ENCODE measurements at regions not wholly inside any gene's neighbourhood (a gene's known extent, or its start where the extent isn't known, plus 50 kb on each side); places are given as distances from the start of the nearest gene placed in this dataset.
"Not testable (repeated sequence)": the region's sequence is repeated elsewhere in the genome, so short reads cannot be mapped to it uniquely, and the experiment has no call there.

DNA sequence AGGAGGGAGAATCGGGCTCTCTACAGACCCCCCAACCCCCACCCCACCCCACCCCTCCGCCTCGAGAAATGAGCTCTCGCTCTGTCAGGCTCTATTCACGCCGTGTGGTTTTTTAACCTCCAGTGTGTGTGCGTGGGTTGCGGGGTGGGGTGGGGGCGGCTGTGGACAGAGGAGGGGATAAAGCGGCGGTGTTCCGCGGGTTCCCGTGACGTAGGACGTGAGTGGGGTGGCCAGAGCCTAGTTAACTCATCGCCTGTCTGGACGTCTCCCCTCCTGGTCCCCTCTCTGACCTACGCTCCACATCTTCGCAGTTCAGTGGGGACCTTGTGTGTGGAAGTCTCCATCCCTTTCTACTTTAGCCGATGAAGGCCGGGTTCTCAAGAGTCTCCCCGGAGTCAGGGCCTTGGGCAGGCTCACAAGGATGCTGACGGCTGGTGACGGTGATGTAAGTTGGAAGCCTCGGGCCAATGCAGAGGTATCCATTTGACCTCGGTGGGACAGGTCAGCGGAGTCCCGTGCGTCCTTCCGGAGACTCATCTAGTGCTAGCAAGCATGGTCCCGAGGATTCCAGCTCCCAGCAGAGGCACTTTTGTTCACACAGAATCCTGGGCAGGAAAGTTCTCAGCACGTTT, 1507.1 kb upstream of the DEFB115 start:
- ATAC-seq: no peak
- TF ChIP-seq CSDC2 (CRISPR knock-in tag; IDR thresholded peaks at IDR 0.05): no peak
- TF ChIP-seq ISL1 (CRISPR knock-in tag; IDR thresholded peaks at IDR 0.05): no peak
- no peak for TF ChIP-seq ARNTL (CRISPR knock-in tag; IDR thresholded peaks at IDR 0.05; ENCODE audit: borderline replicate concordance, low read depth)
- no peak for TF ChIP-seq TCF4 (CRISPR knock-in tag; IDR thresholded peaks at IDR 0.05; ENCODE audit: borderline replicate concordance)
- TF ChIP-seq ZNF8 (CRISPR knock-in tag; IDR thresholded peaks at IDR 0.05): no peak
- TF ChIP-seq PPARA (CRISPR knock-in tag; IDR thresholded peaks at IDR 0.05; ENCODE audit: borderline replicate concordance): no peak
- TF ChIP-seq ZFP3 (CRISPR knock-in tag; IDR thresholded peaks at IDR 0.05): no peak
- TF ChIP-seq ESRRG (CRISPR knock-in tag; IDR thresholded peaks at IDR 0.05): no peak
- no peak for TF ChIP-seq ZNF70 (CRISPR knock-in tag; IDR thresholded peaks at IDR 0.05)
- no peak for TF ChIP-seq SNAI2 (CRISPR knock-in tag; IDR thresholded peaks at IDR 0.05)

DNA sequence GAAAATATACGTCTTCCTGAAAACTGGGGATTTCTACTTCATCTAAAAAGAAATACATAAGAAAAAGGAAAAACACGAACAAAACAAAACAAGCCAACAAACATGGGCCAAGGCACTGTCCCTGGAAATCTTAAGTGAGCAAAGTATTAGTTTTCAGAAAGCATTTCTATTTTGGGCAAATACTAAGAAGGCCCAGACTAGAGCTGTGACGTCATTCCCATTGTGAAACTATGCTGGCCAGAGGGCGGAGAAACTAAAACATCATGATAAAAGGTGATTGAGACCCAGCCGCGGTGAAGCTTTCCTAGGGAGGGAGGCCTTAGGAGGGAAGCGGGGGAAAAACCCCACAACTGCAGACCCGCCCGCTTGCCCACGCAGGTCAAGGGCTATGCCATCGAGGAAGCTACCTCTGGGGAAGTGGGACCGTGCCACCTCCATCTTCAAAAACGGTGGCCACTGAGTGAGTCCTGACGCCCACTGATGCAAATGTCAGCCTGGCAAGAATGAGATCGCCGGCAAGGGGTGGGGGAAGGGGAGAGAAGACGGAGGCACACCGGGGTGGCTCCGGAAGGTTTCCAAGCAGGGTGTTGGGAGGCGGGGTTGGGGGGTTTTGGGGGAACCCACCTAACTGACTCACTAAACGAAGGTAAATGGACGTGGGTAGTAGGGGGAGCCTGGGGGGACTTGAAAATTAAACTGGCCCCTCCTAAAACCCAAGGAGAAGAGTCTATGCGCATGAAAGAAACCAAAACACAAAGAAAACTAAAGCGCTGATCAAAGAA, 1504.6 kb upstream of the DEFB115 start:
- not testable (repeated sequence) for ATAC-seq

DNA sequence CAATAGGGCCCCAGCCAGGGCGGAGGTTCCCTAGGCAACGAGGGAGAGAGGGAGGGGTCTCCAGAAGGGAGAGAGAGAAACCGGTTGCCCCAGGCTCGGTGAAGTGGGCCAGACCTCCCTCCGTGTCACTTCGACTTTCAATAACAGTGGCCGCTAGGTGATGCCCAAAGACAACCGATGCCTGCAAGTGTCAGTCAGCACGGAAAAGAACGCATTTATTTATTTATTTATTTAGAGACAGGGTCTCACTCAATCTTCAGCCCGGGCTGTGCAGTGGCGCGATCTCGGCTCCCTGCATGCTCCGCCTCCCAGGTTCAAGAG, 1504.1 kb upstream of the DEFB115 start:
- not testable (repeated sequence) for ATAC-seq

DNA sequence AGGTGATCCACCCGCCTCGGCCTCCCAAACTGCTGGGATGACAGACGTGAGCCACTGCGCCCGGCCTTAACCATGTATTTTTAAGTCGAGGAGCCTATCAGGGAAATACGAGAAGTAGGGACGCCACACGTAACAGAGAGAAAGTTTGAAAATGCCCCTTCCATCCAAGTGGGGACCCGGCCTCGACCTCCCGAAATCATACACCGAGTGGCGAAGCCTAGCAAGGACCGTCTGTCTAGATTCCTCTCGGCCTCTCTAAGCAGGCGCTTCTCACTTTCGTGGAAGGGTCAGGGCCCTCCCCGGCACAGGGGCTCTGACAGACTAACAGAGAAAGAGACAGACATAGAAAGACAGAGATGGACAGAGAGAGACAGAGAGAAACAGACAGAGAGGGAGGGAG, 1503.6 kb upstream of the DEFB115 start:
- ATAC-seq: not testable (repeated sequence)

DNA sequence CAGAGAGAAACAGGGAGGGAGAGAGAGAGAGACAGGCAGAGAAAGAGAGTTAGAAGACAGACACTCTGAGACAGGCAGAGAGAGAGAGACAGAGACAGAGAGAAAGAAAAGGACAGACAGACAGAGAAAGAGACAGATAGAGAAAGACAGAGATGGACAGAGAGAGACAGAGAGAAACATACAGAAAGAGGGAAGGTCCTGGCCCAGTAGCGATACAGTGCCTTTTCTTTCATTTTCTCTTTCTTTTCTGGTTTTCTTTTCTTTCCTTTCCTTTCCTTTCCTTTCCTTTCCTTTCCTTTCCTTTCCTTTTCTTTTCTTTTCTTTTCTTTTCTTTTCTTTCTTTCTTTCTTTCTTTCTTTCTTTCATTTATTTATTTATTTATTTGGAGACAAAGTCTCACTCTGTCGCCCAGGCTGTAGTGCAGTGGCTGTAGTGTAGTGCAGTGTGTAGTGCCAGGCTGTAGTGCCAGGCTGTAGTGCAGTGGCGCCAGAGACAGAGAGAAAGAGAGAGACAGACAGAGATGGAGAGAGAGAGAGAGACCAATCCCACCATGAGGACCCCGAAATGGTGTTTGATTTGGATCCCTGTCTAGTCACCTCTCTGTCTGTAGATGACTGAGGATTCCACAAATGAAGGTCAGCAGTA, 1501.5 kb upstream of the DEFB115 start:
- peak; percentile 86 for ATAC-seq

DNA sequence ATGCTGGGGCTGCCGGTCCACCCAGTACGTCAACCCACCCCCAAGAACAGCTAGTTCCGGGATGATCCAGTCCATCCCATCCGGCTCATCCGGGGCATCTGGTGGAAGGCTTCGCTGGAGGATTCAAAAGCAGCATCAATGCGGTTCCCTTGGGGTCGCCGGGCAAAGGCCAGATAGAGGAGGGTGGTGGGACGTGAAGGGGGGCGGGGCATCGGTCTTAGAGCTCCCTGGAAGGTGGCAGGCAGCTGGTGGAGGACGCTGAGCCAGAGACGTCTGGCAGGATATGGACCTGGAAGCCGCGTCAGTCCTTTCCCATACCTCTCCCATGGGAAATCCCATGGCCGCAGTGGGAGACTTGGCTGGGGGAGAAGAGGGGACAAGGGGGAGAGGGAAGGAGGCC, 1500.8 kb upstream of the DEFB115 start:
- peak; percentile 48 for ATAC-seq

DNA sequence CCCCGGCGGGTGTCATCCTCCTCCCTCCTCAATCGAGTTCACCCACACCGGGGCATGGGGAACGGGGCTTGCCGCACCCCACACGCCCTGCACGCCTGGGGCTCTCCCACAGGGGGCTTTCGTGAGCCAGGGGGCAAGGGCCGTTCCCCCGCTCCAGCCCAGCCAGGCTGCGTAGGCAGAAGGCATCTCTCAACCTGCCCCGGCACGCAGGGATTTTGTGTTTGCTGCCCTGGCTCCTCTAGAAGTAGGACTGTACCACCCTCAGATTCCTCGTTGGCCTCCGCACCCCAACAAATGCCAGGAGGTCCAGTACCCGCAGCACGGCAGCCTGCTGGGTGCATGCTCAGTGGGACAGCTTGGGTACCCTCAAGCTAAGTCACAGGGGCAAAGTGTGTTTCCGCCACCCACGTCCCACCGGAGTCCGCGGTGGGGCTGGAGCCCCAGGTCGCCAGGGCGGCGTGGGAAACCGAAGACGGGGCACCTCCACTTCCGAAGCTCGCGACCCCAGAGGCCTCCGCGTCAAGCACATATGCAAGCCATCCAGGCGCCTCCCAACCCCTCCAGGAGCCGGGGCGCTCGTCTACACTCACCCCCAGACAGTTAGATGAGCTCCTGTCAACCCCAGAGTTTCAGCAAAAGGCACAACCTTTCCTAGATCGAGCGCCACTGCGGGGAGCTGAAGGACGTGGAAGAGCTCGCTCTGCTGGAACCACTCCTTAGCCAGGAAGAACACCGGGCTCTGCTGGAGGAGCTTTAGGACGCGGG, 1495.7 kb upstream of the DEFB115 start:
- ATAC-seq: not testable (repeated sequence)

More for the DNA sequence above, 1500.8 kb upstream of the DEFB115 start:
- no peak for TF ChIP-seq ZFP3 (CRISPR knock-in tag; IDR thresholded peaks at IDR 0.05)
- TF ChIP-seq, protein P1, sequence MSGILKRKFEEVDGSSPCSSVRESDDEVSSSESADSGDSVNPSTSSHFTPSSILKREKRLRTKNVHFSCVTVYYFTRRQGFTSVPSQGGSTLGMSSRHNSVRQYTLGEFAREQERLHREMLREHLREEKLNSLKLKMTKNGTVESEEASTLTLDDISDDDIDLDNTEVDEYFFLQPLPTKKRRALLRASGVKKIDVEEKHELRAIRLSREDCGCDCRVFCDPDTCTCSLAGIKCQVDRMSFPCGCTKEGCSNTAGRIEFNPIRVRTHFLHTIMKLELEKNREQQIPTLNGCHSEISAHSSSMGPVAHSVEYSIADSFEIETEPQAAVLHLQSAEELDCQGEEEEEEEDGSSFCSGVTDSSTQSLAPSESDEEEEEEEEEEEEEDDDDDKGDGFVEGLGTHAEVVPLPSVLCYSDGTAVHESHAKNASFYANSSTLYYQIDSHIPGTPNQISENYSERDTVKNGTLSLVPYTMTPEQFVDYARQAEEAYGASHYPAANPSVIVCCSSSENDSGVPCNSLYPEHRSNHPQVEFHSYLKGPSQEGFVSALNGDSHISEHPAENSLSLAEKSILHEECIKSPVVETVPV (CRISPR knock-in tag; IDR thresholded peaks at IDR 0.05): no peak
- no peak for TF ChIP-seq SNAI2 (CRISPR knock-in tag; IDR thresholded peaks at IDR 0.05)
- TF ChIP-seq, protein P2, sequence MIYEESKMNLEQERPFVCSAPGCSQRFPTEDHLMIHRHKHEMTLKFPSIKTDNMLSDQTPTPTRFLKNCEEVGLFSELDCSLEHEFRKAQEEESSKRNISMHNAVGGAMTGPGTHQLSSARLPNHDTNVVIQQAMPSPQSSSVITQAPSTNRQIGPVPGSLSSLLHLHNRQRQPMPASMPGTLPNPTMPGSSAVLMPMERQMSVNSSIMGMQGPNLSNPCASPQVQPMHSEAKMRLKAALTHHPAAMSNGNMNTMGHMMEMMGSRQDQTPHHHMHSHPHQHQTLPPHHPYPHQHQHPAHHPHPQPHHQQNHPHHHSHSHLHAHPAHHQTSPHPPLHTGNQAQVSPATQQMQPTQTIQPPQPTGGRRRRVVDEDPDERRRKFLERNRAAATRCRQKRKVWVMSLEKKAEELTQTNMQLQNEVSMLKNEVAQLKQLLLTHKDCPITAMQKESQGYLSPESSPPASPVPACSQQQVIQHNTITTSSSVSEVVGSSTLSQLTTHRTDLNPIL (CRISPR knock-in tag; IDR thresholded peaks at IDR 0.05; ENCODE audit: low read depth): no peak
- TF ChIP-seq RARB (CRISPR knock-in tag; IDR thresholded peaks at IDR 0.05): no peak
- TF ChIP-seq ZNF8 (CRISPR knock-in tag; IDR thresholded peaks at IDR 0.05): no peak
- no peak for TF ChIP-seq TCF4 (CRISPR knock-in tag; IDR thresholded peaks at IDR 0.05; ENCODE audit: borderline replicate concordance)
- no peak for TF ChIP-seq TOX (CRISPR knock-in tag; IDR thresholded peaks at IDR 0.05; ENCODE audit: borderline replicate concordance)
- TF ChIP-seq CSDC2 (CRISPR knock-in tag; IDR thresholded peaks at IDR 0.05): no peak
- TF ChIP-seq, protein P3, sequence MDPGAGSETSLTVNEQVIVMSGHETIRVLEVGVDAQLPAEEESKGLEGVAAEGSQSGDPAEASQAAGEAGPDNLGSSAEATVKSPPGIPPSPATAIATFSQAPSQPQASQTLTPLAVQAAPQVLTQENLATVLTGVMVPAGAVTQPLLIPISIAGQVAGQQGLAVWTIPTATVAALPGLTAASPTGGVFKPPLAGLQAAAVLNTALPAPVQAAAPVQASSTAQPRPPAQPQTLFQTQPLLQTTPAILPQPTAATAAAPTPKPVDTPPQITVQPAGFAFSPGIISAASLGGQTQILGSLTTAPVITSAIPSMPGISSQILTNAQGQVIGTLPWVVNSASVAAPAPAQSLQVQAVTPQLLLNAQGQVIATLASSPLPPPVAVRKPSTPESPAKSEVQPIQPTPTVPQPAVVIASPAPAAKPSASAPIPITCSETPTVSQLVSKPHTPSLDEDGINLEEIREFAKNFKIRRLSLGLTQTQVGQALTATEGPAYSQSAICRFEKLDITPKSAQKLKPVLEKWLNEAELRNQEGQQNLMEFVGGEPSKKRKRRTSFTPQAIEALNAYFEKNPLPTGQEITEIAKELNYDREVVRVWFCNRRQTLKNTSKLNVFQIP (CRISPR knock-in tag; IDR thresholded peaks at IDR 0.05; ENCODE audit: borderline replicate concordance, low read depth): no peak
- no peak for TF ChIP-seq GLIS3 (CRISPR knock-in tag; IDR thresholded peaks at IDR 0.05)
- TF ChIP-seq, protein P4, sequence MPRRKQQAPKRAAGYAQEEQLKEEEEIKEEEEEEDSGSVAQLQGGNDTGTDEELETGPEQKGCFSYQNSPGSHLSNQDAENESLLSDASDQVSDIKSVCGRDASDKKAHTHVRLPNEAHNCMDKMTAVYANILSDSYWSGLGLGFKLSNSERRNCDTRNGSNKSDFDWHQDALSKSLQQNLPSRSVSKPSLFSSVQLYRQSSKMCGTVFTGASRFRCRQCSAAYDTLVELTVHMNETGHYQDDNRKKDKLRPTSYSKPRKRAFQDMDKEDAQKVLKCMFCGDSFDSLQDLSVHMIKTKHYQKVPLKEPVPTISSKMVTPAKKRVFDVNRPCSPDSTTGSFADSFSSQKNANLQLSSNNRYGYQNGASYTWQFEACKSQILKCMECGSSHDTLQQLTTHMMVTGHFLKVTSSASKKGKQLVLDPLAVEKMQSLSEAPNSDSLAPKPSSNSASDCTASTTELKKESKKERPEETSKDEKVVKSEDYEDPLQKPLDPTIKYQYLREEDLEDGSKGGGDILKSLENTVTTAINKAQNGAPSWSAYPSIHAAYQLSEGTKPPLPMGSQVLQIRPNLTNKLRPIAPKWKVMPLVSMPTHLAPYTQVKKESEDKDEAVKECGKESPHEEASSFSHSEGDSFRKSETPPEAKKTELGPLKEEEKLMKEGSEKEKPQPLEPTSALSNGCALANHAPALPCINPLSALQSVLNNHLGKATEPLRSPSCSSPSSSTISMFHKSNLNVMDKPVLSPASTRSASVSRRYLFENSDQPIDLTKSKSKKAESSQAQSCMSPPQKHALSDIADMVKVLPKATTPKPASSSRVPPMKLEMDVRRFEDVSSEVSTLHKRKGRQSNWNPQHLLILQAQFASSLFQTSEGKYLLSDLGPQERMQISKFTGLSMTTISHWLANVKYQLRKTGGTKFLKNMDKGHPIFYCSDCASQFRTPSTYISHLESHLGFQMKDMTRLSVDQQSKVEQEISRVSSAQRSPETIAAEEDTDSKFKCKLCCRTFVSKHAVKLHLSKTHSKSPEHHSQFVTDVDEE (CRISPR knock-in tag; IDR thresholded peaks at IDR 0.05): no peak
- TF ChIP-seq ZFP30 (CRISPR knock-in tag; IDR thresholded peaks at IDR 0.05): no peak
- TF ChIP-seq ARNTL (CRISPR knock-in tag; IDR thresholded peaks at IDR 0.05; ENCODE audit: borderline replicate concordance, low read depth): no peak
- TF ChIP-seq ZC3H10 (CRISPR knock-in tag; IDR thresholded peaks at IDR 0.05): no peak
- TF ChIP-seq ZNF70 (CRISPR knock-in tag; IDR thresholded peaks at IDR 0.05): no peak

Data from SK-N-SH treated with all-trans-retinoic acid at 6 μM for 48 hours (cell line).